ENCODE measurements at regions not wholly inside any gene's neighbourhood (a gene's known extent, or its start where the extent isn't known, plus 50 kb on each side); places are given as distances from the start of the nearest gene placed in this dataset.

DNA sequence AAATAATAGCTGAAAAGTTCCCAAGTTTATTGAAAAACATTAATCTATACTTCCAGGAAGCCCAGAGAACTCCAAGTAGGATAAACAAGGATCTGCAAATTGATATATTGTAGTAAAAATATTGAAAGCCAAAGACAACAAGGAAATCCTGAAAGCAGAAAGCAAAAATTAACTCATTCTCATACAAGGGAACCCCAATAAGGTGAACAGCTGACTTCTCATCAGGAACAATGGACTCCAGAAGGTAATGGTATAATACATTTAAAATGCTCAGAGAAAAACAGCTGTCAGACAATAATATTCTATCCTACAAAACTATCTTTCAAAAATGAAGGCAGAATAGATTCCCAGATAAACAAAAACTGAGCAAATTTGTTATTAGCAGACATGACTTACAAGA lies 138.1 kb upstream of the BMP4 start:
- no peak for DNase-seq

DNA sequence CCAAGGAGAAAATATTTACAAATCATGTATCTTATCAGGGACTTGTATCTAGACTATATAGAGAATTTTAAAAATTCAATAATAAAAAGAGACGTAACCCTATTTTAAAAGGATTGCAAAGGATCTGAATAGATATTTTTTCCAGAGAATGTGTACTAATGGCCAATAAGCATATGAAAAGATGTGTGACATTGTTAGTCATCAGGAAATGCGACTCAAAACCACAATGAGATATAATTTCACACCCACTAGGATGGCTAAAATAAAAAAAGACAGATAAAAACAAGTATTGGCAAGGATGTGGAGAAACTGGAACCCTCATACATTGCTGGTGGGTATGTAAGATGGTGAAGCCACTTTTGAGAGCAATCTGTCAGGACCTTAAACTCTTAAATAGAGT lies 141.9 kb upstream of the BMP4 start:
- no peak for DNase-seq

DNA sequence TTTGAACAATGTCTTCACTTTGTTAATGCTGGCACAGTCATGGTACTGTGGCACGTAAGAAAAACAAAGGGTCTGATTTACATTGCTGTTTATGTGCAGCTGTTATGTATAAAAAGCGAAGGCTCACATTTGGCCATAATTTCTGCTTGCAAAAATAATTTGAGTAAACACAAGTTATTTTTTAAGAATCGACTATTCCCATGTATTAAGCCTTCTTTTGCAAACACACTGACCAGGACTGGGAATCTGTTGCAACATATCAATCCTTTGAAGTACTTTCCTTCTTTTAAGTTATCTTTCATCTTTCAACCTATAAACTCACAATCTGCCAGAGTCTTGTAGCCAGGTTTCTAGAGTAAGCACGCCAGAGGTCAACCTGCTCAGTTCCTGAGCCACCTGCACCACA lies 145.4 kb upstream of the BMP4 start:
- no peak for DNase-seq

DNA sequence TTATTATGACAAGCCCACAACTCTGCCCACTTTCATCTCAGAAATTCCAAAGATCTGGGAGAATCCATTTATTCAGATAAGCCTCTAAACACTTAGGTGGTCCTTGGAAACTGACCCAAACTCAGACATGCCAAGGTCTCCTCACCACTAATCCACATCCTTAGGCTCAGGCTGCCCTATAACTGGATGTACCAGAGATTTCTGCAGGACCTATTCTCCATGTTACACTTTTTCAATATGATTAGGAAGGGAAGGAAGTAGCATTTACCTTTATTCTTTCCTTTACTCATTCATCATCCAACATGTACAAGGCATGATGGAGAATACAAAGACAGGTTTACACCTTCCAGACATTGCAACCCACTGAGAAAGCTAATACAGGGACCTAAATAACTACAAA lies 145.9 kb upstream of the BMP4 start:
- DNase-seq, result no peak

DNA sequence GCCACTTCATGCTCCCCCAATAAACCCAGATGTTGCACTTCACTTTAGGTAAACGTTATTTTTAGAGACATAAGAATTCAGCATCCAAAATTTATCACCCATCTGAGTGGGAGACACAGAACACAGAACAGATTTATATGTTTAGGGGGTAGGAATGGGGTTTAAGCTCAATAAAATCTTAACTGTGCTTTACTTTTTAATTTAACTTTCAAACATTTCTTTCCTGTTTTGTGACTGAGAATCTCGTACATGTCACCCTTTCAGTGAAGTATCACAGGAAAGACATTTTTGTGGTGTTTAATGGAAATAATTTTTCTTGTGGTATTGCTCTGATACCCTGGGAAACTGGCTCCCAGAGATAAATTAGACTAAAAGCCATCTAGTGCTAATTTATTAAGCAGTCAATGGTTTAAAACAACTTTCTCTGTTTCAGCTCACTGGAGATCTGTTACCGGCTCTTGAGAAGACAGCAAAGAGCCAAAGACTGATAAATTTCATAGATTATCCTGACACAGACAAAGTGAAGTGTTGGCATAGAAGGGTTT lies 148.0 kb upstream of the BMP4 start:
- DNase-seq, result no peak

DNA sequence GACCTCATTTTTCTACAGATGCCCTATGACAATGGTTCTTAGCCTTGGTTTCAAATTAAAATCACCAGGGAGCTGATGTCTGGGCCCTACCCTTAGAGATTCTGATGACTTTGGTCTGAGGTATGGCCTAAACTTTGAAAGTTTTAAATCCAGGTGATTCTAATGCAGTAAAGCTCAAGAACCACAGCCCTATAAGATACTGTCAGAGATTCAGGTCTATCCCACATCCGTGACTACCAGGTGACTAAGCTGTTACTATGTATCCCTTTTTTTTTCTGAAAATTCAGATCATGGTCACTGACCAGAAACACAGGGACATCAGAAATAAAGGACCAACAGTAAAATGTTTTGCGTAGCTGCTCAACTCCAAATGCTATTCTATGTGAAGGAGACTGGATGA lies 148.8 kb upstream of the BMP4 start:
- no peak for DNase-seq

DNA sequence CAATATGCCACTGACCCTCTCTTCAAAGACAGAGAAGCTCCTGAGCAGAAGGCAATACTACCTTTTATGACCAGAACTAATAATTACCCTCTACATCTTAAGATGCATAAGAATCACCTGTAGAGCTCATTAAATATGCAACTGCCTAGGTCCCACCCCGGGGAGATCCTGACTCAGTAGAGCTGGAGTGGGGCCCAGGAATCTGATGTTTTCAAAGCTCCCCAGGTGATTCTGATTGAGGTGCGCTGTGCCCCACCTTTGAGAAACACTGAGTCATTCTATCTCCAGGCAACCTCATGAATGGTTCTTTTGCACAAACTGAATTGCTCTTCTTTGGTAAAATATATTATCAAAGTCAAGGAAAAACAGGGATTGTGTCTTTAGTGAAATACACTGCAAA lies 149.3 kb upstream of the BMP4 start:
- no peak for DNase-seq

DNA sequence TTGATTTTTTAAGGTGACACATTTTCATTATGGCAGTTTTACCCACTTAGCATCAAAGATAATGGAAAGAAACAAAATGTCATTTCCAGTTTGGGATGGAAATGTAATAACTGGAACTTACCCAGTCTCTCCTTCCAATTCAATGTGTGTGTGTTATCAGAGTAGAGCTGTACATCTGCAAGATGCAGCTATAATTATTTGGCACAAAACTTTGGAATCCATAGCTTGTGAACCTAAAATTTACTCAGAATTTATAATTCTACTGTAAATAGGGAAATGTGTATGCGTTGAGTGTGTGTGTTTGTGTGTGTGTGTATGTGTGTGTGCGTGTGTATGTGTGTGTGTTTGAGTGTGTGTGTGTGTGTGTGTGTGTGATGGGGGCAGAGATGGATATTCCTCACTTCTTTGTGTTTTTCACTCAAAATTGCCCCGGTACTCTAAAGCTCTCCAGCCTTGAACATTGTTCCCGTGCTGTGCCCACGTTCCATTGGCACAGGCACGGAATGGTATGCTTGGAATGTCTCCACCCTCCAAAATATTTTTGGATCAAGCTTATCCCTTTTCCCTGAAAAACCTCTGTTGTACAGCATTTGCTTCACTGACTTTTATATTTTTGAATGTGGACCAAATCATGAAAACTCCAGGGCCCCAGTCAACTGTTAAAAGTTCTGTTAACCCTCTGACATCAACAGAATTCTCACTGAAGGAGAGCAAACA lies 150.2 kb upstream of the BMP4 start:
- DNase-seq, result no peak

DNA sequence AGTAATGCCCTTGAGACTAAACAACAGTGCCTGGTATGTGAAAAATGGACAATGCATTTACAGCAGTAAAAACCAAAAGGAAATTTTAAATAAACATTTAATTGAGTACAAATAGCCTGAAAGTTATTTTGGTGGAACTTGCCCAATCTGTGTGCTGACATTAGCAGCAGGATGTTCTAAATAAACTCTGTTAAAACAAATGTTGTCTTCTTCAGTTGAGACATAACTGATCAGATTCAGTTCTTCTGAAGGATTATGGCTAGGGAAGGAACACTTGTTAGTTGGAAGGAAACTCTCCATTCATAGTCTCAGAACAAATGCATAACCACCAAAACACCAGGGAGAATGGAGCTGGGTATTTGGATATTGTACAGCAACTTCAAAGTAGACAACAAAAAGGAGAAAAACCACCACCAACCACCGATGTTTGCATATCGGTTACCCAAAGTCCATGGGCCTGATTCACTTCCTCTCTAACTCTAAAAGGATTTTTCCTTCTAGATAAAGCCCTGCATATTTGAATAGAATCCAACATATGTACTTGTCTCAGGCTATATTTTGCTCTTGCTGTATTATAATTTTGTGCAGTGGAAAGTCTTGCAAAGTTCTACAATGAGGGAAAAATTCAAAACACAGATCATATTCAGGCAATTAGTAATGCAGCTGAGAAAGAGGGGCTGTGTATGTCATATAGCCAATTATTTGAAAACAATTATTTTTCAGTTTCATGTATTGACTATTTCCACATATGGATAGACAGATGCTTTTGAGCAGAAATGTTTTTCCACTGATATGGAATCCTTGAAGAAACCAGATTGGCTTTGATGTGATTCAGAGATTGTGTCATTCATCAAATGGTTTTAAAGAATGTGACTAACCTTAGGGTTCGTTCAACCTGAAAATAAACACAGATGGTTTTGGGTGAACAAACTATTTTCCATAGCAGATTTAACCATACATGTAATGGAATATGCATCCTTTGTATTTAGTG lies 152.2 kb upstream of the BMP4 start:
- no peak for DNase-seq

DNA sequence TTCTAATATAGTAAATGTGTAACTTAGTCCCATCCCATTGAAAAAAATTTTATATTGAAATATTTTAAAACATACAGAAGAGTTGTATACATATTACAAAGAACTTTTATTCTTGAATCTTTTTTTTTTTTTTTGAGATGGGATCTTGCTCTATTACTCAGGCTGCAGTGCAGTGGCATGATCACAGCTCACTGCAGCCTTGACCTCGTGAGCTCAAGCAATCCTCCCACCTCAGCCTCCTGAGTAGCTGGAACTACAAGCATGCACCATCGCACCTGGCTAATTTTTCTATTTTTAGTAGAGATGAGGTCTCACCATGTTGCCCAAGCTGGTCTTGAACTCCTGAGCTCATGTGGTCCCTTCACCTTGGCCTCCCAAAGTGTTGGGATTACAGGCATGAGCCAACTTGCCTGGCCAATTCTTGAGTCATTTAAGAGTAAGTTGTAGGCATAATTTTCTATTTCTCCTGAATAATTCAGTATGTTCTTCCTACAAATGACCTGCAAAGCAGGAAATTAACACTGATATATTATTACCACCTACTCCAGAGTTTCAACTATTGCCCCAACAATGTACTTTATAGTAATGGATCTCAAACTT lies 153.0 kb upstream of the BMP4 start:
- no peak for DNase-seq

DNA sequence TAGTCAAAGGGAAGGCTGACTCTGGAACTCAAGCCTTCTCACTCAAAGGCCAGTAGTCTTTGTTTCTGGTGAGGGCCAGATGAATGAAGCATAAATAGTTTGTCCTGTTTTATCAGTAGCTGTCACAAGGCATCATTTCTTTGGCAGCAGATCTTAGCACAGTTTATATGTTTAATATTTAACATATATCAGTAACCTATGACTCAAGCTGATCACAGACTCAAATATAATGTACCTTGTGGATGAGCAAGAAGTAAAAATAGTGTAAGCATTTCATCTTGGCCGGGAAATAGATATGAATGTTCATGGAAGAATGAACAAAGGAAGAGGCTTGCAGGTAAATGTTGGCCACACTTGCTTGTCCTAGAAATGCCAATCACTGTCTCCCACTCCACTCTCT lies 158.3 kb upstream of the BMP4 start:
- no peak for DNase-seq

DNA sequence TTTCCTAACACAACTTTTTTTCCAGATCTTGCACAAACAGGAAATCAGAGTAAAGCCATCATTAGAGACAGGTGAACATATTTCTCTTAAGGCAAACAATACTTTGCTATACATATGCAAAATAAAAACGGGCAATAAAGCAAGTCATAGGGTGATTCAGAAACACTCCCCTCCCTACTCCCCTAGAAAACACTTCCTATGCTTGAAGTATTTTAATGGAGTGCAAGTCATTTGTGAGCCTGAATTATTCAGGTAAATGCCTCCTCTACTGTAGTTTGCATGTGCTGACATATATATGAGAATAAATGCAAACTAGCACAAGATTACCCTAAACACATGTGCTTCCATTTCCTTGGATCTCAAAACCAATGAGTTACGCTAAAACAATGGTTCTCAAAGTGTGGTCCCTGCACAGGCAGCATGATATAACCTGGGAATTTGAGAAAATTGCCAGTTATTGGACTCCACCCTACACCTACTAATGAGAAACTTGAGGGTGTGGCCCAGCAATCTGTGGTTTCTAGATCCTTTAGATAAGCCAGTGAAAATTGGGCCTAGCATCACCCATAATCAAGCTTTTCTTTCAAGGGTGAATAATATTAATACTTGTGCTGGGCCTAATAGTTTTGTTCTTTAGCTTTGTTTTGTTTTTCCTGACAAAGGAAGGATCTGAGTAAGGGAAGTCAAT lies 159.7 kb upstream of the BMP4 start:
- no peak for DNase-seq

DNA sequence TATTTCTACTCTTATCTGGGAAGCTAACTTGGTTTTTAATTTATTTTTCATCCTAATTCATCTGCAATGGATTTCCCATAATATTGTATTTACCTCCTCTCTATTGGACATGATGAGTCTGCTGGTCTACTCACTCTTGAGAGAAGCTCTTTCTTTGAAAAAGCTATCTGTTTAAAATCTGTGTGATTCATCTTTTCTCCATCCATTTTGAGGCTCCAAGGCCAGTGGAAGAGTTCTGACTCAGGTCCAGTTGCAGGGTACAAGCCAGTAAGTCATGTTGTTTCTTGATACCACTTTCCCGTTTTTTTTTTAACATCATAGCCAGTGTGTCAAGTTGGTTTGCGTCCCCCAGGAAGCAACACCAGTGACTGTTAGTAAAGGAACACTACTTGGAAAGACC lies 160.3 kb upstream of the BMP4 start:
- DNase-seq, result no peak

DNA sequence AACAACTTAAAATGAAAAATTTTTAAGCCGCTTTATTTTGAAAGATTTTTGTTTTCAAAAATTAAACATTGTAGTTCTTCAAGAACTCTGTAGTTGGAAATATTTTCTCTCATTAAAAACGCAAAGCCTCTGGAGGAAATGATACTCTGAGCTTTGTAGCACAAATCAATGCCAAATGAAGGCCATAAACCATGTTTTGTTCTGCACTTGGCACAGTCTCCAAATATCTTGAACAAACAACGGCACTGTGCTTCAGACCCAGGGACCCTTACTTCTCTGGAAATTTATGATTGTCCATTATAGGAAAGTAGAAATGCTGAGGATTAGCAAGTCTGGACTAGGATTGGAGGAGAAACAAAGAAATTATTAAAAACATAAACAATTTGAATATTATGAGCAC lies 160.8 kb upstream of the BMP4 start:
- no peak for DNase-seq

DNA sequence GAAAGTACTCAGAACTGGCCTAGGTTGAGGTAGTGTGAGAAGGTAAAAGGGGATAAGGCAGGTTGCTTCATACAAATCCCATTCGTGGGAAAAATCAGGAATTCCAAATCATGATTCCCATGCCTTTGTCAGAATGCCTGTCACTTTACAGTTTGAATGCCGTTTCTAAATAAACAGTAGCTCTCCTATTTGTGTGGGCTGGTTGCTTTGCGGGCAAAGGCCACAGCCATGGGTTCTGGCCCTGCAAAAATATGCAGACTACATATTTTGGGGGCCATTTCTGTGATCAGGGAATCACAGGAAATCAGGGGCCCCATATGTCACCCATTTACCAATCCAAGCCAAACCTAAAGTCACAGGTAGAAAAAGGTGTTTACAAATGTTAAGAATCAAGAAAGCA lies 161.3 kb upstream of the BMP4 start:
- no peak for DNase-seq

DNA sequence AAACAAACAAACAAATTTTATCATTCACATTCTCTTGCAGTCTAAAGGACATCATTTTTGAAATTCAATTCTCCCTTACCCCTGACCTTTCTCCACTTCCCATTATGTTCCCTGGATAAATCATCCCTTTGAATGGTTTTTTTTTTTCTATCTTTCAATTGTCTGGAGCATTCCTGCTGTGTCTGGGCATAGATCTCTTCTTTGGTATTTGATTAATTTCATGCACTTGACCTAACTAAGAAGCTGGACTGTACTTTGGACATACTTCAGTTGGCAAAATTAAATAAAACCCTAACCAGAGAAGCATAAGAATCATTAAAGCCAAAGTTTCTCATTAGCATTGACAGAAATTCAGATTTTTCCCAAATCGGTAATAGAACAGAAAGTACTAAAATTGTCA lies 163.6 kb upstream of the BMP4 start:
- no peak for DNase-seq

DNA sequence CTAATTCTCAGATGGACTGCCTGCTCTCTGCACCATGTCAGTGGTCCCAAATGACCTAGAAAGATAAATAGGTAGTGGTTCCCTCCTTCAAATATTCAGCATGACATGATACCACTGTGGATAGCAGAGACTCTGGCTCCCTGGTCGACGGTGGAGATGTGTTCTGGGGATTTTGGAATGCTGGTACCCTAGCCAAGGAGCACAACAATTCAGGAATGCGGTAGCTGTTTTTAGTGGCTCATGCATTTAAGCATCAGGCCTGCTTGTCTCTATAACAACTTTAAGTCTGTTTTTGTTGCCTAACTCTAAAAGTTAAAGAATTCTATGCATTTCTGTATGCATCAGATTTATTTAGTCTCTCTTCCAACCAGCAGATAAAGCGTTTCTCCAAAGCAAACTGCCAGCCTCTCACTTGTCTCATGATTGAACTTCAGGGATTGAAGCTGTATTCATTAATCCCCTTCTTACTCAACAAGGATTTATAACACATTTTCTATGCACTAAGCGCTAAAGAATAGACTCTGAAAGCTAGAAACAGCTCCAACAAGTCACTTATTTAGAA lies 164.9 kb upstream of the BMP4 start:
- DNase-seq, result no peak

DNA sequence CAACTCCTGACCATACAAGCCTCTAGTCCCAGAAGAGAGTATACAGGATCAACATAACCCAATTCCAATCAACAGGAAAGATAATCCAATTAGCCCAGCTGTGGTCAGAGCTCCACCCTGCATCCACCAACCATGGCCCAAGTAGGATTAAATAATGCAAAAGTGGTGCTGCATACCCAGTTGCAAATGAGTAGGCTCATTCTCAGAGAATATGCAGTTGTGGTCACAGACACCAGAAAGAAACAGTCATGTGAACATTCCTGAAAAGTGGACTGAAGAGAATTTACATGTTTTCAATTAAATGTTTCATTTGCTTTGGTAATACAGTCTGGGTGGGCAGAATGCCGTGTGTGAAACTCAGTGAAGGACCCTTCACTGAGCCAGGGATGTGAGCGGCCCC lies 167.2 kb upstream of the BMP4 start:
- DNase-seq, result no peak

DNA sequence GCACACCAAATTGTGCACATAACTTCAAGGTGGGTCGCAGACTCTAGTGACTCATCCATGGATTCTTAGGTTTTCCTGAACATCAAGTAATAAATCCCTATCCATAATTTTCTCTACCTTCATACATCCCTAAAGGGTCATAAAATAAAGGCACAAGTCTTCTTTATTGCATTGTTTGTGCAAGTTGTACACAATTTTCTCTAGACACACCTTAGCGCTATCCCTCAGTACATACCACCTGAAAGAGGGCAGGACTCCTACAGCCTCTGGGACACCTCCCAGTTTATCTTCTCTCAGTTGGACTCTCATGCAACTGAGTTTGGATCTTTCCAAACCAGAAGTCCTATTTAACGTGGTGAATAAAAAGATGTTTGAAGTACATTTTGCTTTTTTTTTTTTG lies 168.5 kb upstream of the BMP4 start:
- no peak for DNase-seq

DNA sequence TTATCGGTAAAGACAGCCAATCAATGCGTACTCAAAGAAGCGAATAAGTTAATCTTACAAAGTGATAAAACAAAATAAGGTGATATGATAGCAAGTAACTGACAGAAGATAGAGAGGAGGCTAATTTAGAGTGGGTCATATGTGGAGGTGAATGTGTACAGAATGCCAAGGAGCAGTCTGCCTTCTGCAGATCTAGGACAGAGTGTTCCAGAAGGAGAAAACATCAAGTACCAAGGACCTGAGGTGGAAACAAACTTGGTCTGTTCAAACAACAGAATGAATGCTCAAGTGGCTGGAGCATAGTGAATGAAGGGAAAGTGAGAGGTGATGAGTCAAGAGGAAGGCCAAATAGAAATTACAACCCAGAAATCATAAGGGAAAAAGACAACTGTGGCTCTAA lies 170.3 kb upstream of the BMP4 start:
- DNase-seq, result no peak

DNA sequence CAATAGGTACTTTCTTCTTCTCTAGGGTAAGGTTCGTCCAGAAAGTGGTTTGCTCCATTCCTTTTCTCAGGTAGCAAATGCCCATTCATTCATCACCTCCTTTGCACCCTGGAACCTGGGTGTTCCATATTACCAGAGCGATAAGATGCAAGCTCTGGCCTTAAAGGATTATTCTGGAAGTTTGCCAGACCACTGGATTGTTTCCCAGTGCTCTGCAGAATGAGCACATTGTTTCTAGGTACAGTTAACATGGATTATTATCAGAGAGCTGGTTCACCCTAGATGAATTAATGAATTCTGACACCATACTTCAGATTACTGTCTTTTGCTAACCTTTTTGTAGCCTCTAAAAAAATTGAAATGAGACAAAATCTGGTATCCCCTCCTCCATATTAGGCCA lies 170.9 kb upstream of the BMP4 start:
- no peak for DNase-seq

DNA sequence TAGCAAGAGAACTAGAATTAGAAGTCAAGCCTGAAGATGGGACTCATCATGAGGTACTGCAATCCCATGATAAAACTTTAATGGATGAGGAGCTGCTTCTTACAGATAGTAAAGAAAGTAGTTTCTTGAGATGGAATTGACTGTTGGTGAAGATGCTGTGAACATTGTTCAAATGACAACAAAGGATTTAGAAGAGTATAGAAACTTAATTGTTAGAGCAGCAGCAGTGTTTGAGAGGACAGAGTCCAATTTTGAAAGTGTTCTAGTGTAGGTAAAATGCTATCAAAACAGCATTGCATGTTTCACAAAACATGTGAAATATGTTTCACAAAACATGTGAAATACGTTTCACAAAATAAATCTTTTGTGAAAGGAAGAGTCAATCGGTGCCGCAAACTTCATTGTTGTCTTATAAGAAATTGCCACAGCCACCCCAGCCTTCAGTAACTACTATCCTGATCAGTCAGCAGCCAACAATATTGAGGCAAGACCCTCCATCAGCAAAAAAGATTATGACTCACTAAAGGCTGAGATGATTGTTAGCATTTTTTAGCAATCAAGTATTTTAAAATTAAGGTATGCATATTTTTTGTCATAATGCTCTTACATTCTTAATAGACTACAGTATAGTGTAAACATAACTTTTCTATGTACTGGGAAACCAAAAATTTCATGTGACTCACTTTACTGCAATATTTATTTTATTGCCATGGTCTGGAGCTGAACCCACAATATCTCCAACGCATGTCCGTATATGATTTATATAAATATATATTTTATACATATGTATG lies 173.4 kb upstream of the BMP4 start:
- no peak for DNase-seq
